ENCODE measurements at regions not wholly inside any gene's neighbourhood (a gene's known extent, or its start where the extent isn't known, plus 50 kb on each side); places are given as distances from the start of the nearest gene placed in this dataset.

DNA sequence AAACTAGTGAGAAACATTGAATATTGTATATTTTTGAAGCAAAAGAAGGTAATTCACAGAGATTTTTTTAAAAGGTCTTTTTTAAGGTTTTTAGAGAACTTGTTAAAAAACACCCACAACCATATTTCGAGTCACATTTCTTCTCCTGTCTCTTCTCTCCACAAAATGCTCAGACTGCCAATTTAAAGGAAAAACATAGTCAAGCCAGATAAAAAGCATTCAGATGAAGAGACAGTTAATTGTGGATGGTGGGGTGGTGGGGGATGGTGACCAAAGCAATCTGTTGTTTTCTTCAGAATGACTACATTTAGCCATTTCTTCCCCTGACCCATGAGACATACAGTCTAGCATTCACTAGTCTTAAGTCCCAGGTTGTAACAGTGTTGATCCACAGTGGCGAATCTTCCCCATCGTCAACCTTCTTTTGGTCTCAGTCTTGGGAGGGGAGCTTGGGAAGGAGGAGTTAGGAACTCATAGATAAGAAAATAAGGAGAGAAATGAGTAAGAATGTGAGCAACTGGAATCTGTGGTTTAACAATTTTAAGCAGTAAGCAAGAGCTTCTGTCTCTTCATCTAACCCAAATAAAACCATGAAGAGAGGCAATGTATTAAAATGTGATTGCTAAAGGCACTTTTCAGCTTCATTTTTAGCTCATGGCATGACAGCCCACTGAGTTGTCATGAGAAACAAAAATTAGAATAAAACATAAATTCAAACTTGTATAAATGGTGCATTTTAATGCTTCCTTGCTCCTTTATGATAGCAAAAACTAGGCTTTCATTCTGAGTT lies 413.7 kb upstream of the FSHR start:
- dilution Hi-C loops (cut with MboI; ENCODE audit: extremely low pct_ligation_motif_present, low sequenced_read_pairs) = no loop called here
- Histone ChIP-seq H4K20me1 (ENCODE audit: control insufficient read depth, extremely low read depth, insufficient read depth, low read length) (no peaks in the 10 kb centered on the region), H3K27me3 (ENCODE audit: control insufficient read depth, extremely low read depth, insufficient read depth, low read length) (no peaks in the 10 kb centered on the region), H3K9me3 (ENCODE audit: control insufficient read depth, low read depth, low read length) (no peaks in the 10 kb centered on the region), H3K4me3 (ENCODE audit: control insufficient read depth in 2 of 3, extremely low read depth in 1 of 3, insufficient read depth in 2 of 3, low read depth in 1 of 3, low read length in 3 of 3) (no peak overlapping the region), H3K4me1 (ENCODE audit: control insufficient read depth, extremely low read depth, insufficient read depth, low read length) (no peaks in the 10 kb centered on the region), H3K79me2 (ENCODE audit: control insufficient read depth, insufficient read depth, low read length) (no peaks in the 10 kb centered on the region), H3K36me3 (ENCODE audit: control insufficient read depth in 2 of 2, extremely low read depth in 1 of 2, insufficient read depth in 2 of 2, low read length in 2 of 2) (no peaks in the 10 kb centered on the region), H3K4me2 (ENCODE audit: control insufficient read depth, extremely low read depth, insufficient read depth, low read depth, low read length) (no peak overlapping the region), H2AFZ (ENCODE audit: control insufficient read depth, low read length) (no peak overlapping the region), H3K27ac (ENCODE audit: control insufficient read depth, insufficient read depth, low read length) (no peak overlapping the region), H3K9ac (ENCODE audit: control insufficient read depth, extremely low read depth, insufficient read depth, low read length) (no peak overlapping the region), H3K9me1 (ENCODE audit: control insufficient read depth, extremely low read depth, insufficient read depth, low read length) (no peaks in the 10 kb centered on the region)
- no peak for TF ChIP-seq CTCF (optimal IDR thresholded peaks at IDR 0.05 in 1 of 3, IDR thresholded peaks at IDR 0.05 in 1 of 3, conservative IDR thresholded peaks at IDR 0.05 in 1 of 3; ENCODE audit: extremely low read depth in 1 of 3, insufficient read depth in 2 of 3, low read length in 3 of 3)
- no peak for TF ChIP-seq EZH2 (IDR thresholded peaks at IDR 0.05; ENCODE audit: low read length)
- no peak for FAIRE-seq
- no peak for DNase-seq (ENCODE audit: low read depth, low spot score)

- TF ChIP-seq EZH2 (IDR thresholded peaks at IDR 0.05; ENCODE audit: low read length) (no peak), CTCF (optimal IDR thresholded peaks at IDR 0.05 in 1 of 3, IDR thresholded peaks at IDR 0.05 in 1 of 3, conservative IDR thresholded peaks at IDR 0.05 in 1 of 3; ENCODE audit: extremely low read depth in 1 of 3, insufficient read depth in 2 of 3, low read length in 3 of 3) (no peak)
- no peaks in the 10 kb centered on the region for H3K4me1 ChIP-seq (ENCODE audit: control insufficient read depth, extremely low read depth, insufficient read depth, low read length)
- H4K20me1 ChIP-seq (ENCODE audit: control insufficient read depth, extremely low read depth, insufficient read depth, low read length) = no peaks in the 10 kb centered on the region
- DNase-seq (ENCODE audit: low read depth, low spot score) = no peak
- no peak overlapping the region for H3K4me3 ChIP-seq (ENCODE audit: control insufficient read depth in 2 of 3, extremely low read depth in 1 of 3, insufficient read depth in 2 of 3, low read depth in 1 of 3, low read length in 3 of 3)
- FAIRE-seq = no peak
- H3K9ac ChIP-seq (ENCODE audit: control insufficient read depth, extremely low read depth, insufficient read depth, low read length) = no peak overlapping the region
- no peaks in the 10 kb centered on the region for H3K79me2 ChIP-seq (ENCODE audit: control insufficient read depth, insufficient read depth, low read length)
- dilution Hi-C loops (cut with MboI; ENCODE audit: extremely low pct_ligation_motif_present, low sequenced_read_pairs) = no loop called here
- H3K9me1 ChIP-seq (ENCODE audit: control insufficient read depth, extremely low read depth, insufficient read depth, low read length) = no peaks in the 10 kb centered on the region
- no peaks in the 10 kb centered on the region for H3K9me3 ChIP-seq (ENCODE audit: control insufficient read depth, low read depth, low read length)
- H2AFZ ChIP-seq (ENCODE audit: control insufficient read depth, low read length) = no peak overlapping the region
- no peak overlapping the region for H3K4me2 ChIP-seq (ENCODE audit: control insufficient read depth, extremely low read depth, insufficient read depth, low read depth, low read length)
- no peaks in the 10 kb centered on the region for H3K36me3 ChIP-seq (ENCODE audit: control insufficient read depth in 2 of 2, extremely low read depth in 1 of 2, insufficient read depth in 2 of 2, low read length in 2 of 2)
- H3K27me3 ChIP-seq (ENCODE audit: control insufficient read depth, extremely low read depth, insufficient read depth, low read length) = no peaks in the 10 kb centered on the region
- no peak overlapping the region for H3K27ac ChIP-seq (ENCODE audit: control insufficient read depth, insufficient read depth, low read length)
These were observed 412.7 kb upstream of the FSHR start for GRCh38 chr2:49567021-49567420.
